ENCODE measurements at regions not wholly inside any gene's neighbourhood (a gene's known extent, or its start where the extent isn't known, plus 50 kb on each side); places are given as distances from the start of the nearest gene placed in this dataset.

GRCh38 chr14:84987042-84987441 is 542.9 kb upstream of the FLRT2 start:
- H3K4me1 ChIP-seq = no peaks in the 10 kb centered on the region
- no peaks in the 10 kb centered on the region for H3K27me3 ChIP-seq
- no peaks in the 10 kb centered on the region for H3K9me3 ChIP-seq
- no peak overlapping the region for H3K4me3 ChIP-seq
- no peak for TF ChIP-seq CTCF (IDR thresholded peaks at IDR 0.05)
- TF ChIP-seq POLR2A (IDR thresholded peaks at IDR 0.05) = no peak
- TF ChIP-seq POLR2AphosphoS5 (IDR thresholded peaks at IDR 0.05) = no peak
- TF ChIP-seq EP300 (IDR thresholded peaks at IDR 0.05) = no peak
- DNase-seq (ENCODE audit: low spot score in 2 of 2) = no peak
- H3K27ac ChIP-seq = no peak overlapping the region
- WGBS = 71% methylated on average over 1 of the region's 1 CpG
- no peaks in the 10 kb centered on the region for H3K36me3 ChIP-seq

- no peak for TF ChIP-seq EP300 (IDR thresholded peaks at IDR 0.05)
- no peak for TF ChIP-seq POLR2AphosphoS5 (IDR thresholded peaks at IDR 0.05)
- no peak for TF ChIP-seq POLR2A (IDR thresholded peaks at IDR 0.05)
- TF ChIP-seq CTCF (IDR thresholded peaks at IDR 0.05) = no peak
- H3K4me1 ChIP-seq = no peaks in the 10 kb centered on the region
- H3K4me3 ChIP-seq = no peak overlapping the region
- H3K9me3 ChIP-seq = no peaks in the 10 kb centered on the region
- DNase-seq (ENCODE audit: low spot score in 2 of 2) = no peak
- no peaks in the 10 kb centered on the region for H3K36me3 ChIP-seq
- no peak overlapping the region for H3K27ac ChIP-seq
- 76% methylated on average over 5 of the region's 5 CpGs for WGBS
- no peaks in the 10 kb centered on the region for H3K27me3 ChIP-seq
Observed at GRCh38 chr14:84988357-84988756, 541.6 kb upstream of the FLRT2 start.

- no peaks in the 10 kb centered on the region for H3K27me3 ChIP-seq
- DNase-seq (ENCODE audit: low spot score in 2 of 2) = no peak
- no peaks in the 10 kb centered on the region for H3K36me3 ChIP-seq
- no peak overlapping the region for H3K4me3 ChIP-seq
- 33% methylated on average over 1 of the region's 1 CpG for WGBS
- H3K4me1 ChIP-seq = no peaks in the 10 kb centered on the region
- TF ChIP-seq EP300 (IDR thresholded peaks at IDR 0.05) (no peak), CTCF (IDR thresholded peaks at IDR 0.05) (no peak), POLR2A (IDR thresholded peaks at IDR 0.05) (no peak), POLR2AphosphoS5 (IDR thresholded peaks at IDR 0.05) (no peak)
- no peaks in the 10 kb centered on the region for H3K9me3 ChIP-seq
- H3K27ac ChIP-seq = no peak overlapping the region
Observed at GRCh38 chr14:84991021-84991420, 538.9 kb upstream of the FLRT2 start.

- DNase-seq (ENCODE audit: low spot score in 2 of 2) = no peak
- Histone ChIP-seq H3K27ac (no peak overlapping the region), H3K4me1 (no peaks in the 10 kb centered on the region), H3K36me3 (no peaks in the 10 kb centered on the region), H3K4me3 (no peak overlapping the region), H3K27me3 (no peaks in the 10 kb centered on the region), H3K9me3 (no peaks in the 10 kb centered on the region)
- TF ChIP-seq CTCF (IDR thresholded peaks at IDR 0.05) = no peak
- TF ChIP-seq POLR2A (IDR thresholded peaks at IDR 0.05) = no peak
- TF ChIP-seq EP300 (IDR thresholded peaks at IDR 0.05) = no peak
- no peak for TF ChIP-seq POLR2AphosphoS5 (IDR thresholded peaks at IDR 0.05)
Observed at GRCh38 chr14:84998216-84998615, 531.7 kb upstream of the FLRT2 start.

GRCh38 chr14:85002846-85003245 is 527.1 kb upstream of the FLRT2 start:
- Histone ChIP-seq H3K36me3 (no peaks in the 10 kb centered on the region), H3K4me3 (no peak overlapping the region), H3K27ac (no peak overlapping the region), H3K9me3 (no peaks in the 10 kb centered on the region), H3K4me1 (no peaks in the 10 kb centered on the region), H3K27me3 (no peaks in the 10 kb centered on the region)
- no peak for DNase-seq (ENCODE audit: low spot score in 2 of 2)
- TF ChIP-seq CTCF (IDR thresholded peaks at IDR 0.05) = no peak
- TF ChIP-seq EP300 (IDR thresholded peaks at IDR 0.05) = no peak
- TF ChIP-seq POLR2AphosphoS5 (IDR thresholded peaks at IDR 0.05) = no peak
- TF ChIP-seq POLR2A (IDR thresholded peaks at IDR 0.05) = no peak
- 77% methylated on average over 1 of the region's 1 CpG for whole genome bisulfite sequencing
